Esophagus (tissue), 2 donors: ENCODE measurements at regions not wholly inside any gene's neighbourhood (a gene's known extent, or its start where the extent isn't known, plus 50 kb on each side); places are given as distances from the start of the nearest gene placed in this dataset.
"Not testable (repeated sequence)": the region's sequence is repeated elsewhere in the genome, so short reads cannot be mapped to it uniquely, and the experiment has no call there.

Source experiments
- H3K27ac ChIP-seq, 2 donors: one replicate each; pipeline ENCODE4 v1.5.1; 2013; ENCODE audit warnings: low read depth in 2 of 2, mild to moderate bottlenecking in 2 of 2, inconsistent platforms in 1 of 2, low read length in 1 of 2, moderate library complexity in 1 of 2
- H3K27me3 ChIP-seq, 2 donors: one replicate each; pipeline ENCODE4 v1.6.1; 2013; ENCODE audit warnings: low read length in 2 of 2, control low read depth in 1 of 2, mild to moderate bottlenecking in 1 of 2; ENCODE audit not compliant: insufficient read depth in 2 of 2, control insufficient read depth in 1 of 2
- H3K36me3 ChIP-seq, 2 donors: one replicate each; pipeline ENCODE4 v1.6.1; 2013; ENCODE audit warnings: low read length in 1 of 2; ENCODE audit not compliant: control insufficient read depth in 2 of 2, insufficient read depth in 2 of 2
- H3K4me1 ChIP-seq, 2 donors: one replicate each; pipeline ENCODE4 v1.6.1; 2013; ENCODE audit warnings: low read length in 1 of 2; ENCODE audit not compliant: control insufficient read depth in 2 of 2, insufficient read depth in 2 of 2
- H3K4me3 ChIP-seq, 2 donors: one replicate each; pipeline ENCODE4 v1.5.1; 2013; ENCODE audit warnings: low read length in 2 of 2, mild to moderate bottlenecking in 2 of 2, low read depth in 1 of 2, moderate library complexity in 1 of 2
- H3K9me3 ChIP-seq, 2 donors: one replicate each; pipeline ENCODE4 v1.6.1; 2013; ENCODE audit warnings: mild to moderate bottlenecking in 2 of 2, low read depth in 1 of 2, low read length in 1 of 2, moderate library complexity in 1 of 2; ENCODE audit not compliant: control insufficient read depth in 2 of 2, insufficient read depth in 1 of 2
- WGBS, 2 donors: extraction: QIAGEN DNeasy Blood & Tissue Kit; methylation state at CpG; one replicate each; pipeline ENCODE4 v1.1.7; 2013; 5-methylcytosine and 5-hydroxymethylcytosine counted together
- donor health status: healthy with polysubstance abuse.
- donor health status: Bipolar disorder and iron deficiency.

DNA sequence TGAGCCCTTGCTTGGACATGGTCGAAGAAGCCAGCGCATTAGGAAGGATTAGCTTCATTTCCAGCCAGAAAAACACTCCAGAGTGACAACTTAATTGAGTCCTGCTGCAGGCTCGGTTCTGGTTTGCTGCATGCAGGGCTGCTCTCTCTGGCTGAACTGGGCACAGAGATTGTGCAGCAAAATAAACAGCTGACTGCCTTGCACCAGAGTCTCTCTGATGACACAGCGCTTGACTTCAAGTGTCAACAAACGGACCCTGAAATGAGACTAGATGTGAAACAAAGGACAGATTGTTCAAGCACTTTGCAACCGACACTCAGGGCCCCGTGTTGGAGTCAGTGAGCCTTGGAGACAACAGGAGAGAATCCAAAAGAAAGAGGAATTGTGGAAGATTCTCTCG is 197.3 kb upstream of the LRRC61 start:
- not testable (repeated sequence) for H3K9me3 ChIP-seq, H3K4me1 ChIP-seq, H3K36me3 ChIP-seq, H3K27ac ChIP-seq, H3K4me3 ChIP-seq, H3K27me3 ChIP-seq
- WGBS, 2 donors: 57 to 59% methylated on average over 8 of the region's 8 CpGs

DNA sequence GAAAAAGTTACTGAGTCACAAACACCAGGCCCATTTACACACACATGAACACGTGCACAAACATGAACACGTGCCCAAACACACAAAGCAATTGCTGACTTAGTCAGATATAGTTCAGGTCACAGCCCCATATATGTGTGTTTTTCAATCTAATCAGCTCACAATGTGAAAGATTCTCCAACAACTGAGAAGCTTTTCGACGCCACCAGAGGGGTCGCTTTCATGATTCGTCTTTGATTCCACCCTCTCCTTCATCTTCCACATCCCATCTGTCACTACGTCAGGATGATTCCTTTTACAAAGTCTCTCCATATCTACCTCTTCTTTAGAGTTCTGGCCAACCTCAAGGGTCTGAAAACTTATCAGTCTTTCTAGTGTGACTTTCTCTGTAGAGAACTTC is 188.7 kb upstream of the LRRC61 start:
- 83 to 88% methylated on average over 7 of the region's 7 CpGs for WGBS, 2 donors
- not testable (repeated sequence) for H3K4me3 ChIP-seq, H3K36me3 ChIP-seq, H3K27ac ChIP-seq, H3K4me1 ChIP-seq, H3K9me3 ChIP-seq, H3K27me3 ChIP-seq

DNA sequence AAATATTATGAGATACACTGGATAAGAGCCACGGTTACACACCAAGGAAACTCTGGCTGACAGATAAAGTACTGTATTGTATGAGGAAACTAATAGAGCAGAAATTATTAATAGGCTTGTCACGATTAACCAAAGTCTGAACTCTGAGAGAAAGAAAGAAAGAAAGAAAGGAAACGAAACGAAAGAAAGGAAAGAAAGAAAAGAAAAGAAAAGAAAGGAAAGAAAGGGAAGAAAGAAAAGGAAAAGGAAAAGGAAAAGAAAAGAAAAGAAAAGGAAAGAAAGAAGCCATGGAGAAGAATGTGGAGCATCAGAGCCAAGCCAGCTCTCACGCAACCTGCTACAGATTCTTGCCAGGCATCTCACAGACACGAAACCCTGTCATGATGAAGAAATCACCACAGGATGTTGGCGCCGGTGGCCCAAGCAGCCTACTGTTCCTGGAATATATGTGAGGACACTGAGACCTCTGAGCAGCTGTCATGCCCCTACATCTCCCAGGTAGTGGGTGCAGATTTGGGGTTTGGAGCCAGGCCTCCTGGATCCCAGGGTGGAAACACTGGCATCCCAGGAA is 187.4 kb upstream of the LRRC61 start:
- H3K27me3 ChIP-seq, H3K4me3 ChIP-seq, H3K9me3 ChIP-seq, H3K27ac ChIP-seq, H3K36me3 ChIP-seq, H3K4me1 ChIP-seq: not testable (repeated sequence)
- 62 to 70% methylated on average over 8 of the region's 8 CpGs for WGBS, 2 donors

DNA sequence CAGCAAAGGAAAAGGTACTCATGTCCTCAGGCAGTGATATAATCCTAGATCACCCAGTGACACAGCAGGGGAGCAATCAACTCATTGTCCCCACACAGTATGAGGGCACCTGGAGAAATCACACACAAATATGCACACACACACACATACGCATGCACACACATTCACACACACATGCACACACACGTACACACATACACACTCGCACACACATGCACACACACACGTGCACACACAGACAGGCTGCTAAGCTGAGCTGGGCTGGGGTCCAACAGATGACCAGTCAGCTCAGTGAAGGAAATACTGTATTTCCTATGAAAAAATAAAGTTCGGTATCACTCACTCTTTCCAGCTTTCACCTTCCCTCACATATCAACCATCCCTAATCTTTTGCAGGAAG is 183.3 kb upstream of the LRRC61 start:
- 80 to 89% methylated on average over 5 of the region's 5 CpGs for WGBS, 2 donors
- not testable (repeated sequence) for H3K27me3 ChIP-seq, H3K27ac ChIP-seq, H3K4me1 ChIP-seq, H3K9me3 ChIP-seq, H3K36me3 ChIP-seq, H3K4me3 ChIP-seq

DNA sequence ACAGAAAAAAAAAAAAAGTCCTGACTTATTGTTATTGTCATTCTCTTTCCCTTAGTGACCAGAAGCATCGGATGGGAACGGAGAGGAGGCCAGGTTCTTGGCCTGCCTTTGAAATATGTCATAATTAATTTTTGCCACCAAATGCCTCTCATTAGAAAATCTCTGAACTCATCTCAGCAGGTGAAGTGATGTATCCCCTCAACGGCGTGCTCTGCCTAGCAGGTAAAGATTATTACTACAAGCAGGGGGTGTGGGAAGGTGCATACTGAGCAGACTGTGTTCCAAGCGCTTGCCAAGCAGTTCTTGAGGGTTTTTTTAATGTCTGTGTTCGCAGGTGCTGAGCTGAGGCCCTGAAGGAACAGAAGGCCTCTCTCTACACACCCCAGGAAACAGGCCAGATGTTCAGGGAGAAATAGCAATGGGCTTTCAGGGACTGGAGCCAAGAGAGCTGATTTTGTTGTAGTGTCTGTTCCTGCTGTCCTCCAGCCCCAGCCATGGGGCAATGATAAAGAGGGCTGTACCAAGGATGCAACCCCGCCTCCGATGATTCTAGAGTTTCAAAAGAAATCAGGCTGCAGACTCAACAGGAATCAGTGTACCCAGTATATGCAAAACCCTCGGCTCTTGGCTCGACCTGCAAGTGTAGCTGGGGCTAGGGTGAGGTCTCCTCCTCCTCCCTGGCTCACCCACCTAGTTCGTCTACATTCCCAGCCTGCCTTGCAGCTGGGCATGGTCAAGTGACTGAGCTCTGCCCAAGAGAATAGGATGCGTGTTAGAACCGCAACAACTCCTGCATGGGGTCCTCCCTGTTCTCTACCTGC is 181.4 kb upstream of the LRRC61 start:
- H3K4me1 ChIP-seq, H3K4me3 ChIP-seq, H3K36me3 ChIP-seq, H3K9me3 ChIP-seq, H3K27me3 ChIP-seq, H3K27ac ChIP-seq: not testable (repeated sequence)
- WGBS, 2 donors: 64 to 76% methylated on average over 10 to 12 of the region's 13 CpGs

DNA sequence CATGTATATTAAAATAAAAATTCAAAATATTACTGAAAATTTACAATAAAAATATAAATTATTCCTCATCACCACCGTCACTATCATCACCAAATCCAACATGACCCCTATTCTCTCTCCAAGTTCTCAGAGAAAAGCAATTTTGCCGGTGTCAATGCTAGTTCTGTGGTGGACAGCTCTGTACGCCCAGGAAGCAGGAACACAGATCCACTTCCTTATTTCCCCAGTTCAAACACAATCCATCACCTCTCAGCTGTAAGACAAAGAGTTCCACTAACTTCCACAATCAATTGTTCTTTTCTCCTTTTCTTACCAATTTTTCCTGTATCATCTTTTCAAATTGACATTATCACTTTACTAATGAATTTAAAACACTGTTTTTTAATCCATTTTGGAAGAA is 177.0 kb upstream of the LRRC61 start:
- not testable (repeated sequence) for H3K9me3 ChIP-seq, H3K36me3 ChIP-seq, H3K4me1 ChIP-seq, H3K27ac ChIP-seq, H3K4me3 ChIP-seq, H3K27me3 ChIP-seq
- WGBS, 2 donors: 59 to 64% methylated on average over 3 of the region's 3 CpGs

DNA sequence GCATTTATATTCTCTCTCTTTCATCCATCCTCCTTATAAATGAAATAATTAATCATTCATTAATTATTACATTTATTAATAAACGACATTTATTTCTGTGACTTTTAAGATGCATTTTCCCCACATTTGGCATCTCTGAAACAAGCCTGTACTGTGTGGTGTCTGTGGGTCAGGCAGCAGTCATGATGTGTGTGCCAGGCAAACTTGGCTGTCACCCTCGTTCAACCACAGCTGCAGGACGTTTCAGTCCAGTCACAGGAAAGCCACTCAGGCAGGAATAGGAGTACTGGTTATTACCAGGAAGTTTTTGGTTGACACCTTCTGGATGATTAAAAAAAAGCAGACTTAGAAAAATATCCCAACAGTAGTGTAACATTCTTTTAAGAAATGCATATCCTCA is 175.6 kb upstream of the LRRC61 start:
- H3K36me3 ChIP-seq, H3K4me3 ChIP-seq, H3K27ac ChIP-seq, H3K4me1 ChIP-seq, H3K9me3 ChIP-seq, H3K27me3 ChIP-seq: not testable (repeated sequence)
- 27 to 40% methylated on average over 3 of the region's 3 CpGs for WGBS, 2 donors

DNA sequence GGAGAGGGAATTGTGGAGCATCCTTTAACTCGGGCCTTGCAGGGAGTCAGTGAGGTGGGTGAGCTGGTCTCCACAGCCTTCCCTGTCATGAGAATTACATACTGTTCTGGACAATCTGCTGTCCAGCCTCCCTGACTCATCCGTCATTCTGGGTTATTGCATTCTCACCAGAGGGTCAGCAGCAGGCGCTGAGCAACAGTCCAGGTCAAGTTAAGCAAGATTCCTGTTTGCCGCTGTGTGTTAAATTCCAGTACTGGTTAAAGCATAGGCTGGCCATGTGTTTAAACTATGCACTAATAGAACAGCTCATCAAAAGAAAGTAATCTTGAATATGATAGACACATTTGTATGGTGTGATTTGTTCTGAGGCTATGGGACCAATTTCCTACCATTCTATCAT is 167.1 kb upstream of the LRRC61 start:
- H3K4me3 ChIP-seq, H3K36me3 ChIP-seq, H3K27ac ChIP-seq, H3K27me3 ChIP-seq, H3K4me1 ChIP-seq, H3K9me3 ChIP-seq: not testable (repeated sequence)
- WGBS, 2 donors: 70 to 80% methylated on average over 4 of the region's 4 CpGs

DNA sequence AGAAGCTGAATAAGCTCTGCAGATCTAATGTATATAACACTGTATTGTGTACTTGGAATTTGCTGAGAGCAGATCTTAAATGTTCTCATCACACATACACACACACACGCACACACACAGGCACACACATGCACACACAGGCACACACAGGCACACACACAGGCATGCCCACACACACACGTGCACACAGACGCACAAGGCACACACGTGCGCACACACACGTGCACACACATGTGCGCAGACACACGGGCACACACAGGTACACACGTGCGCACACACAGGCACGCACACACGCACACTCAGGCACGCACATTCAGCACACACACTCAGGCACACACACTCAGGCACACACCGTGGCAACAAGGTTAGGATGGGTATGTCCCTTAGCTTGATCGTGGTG is 164.5 kb upstream of the LRRC61 start:
- not testable (repeated sequence) for H3K36me3 ChIP-seq, H3K4me1 ChIP-seq
- WGBS, 2 donors: 79 to 93% methylated on average over 15 of the region's 15 CpGs

DNA sequence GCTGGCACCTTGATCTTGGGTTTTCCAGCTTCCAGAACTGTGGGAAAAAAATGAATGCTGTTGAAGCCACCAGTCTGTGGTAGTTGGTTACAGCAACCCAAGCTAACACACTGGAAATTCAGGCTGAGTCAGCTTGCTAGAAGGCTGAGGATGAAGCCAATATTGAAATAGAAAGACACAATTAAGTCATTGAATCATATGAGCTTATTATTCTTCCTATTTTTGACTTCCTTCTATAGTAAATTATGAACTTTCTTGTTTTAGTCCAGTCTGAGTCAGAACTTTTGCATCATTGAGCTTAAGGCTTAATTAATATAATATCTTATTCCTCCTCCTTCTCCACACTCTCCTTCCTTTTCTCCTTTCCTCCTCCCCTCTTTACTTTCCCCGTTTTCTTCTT is 153.6 kb upstream of the LRRC61 start:
- not testable (repeated sequence) for H3K4me1 ChIP-seq, H3K9me3 ChIP-seq, H3K4me3 ChIP-seq, H3K27me3 ChIP-seq, H3K27ac ChIP-seq, H3K36me3 ChIP-seq
- WGBS, 2 donors: 80 to 81% methylated on average over 1 of the region's 1 CpG

More for the DNA sequence above, 164.5 kb upstream of the LRRC61 start:
- not testable (repeated sequence) for H3K27me3 ChIP-seq, H3K4me3 ChIP-seq, H3K27ac ChIP-seq, H3K9me3 ChIP-seq
